ENCODE measurements at regions not wholly inside any gene's neighbourhood (a gene's known extent, or its start where the extent isn't known, plus 50 kb on each side); places are given as distances from the start of the nearest gene placed in this dataset.

DNA sequence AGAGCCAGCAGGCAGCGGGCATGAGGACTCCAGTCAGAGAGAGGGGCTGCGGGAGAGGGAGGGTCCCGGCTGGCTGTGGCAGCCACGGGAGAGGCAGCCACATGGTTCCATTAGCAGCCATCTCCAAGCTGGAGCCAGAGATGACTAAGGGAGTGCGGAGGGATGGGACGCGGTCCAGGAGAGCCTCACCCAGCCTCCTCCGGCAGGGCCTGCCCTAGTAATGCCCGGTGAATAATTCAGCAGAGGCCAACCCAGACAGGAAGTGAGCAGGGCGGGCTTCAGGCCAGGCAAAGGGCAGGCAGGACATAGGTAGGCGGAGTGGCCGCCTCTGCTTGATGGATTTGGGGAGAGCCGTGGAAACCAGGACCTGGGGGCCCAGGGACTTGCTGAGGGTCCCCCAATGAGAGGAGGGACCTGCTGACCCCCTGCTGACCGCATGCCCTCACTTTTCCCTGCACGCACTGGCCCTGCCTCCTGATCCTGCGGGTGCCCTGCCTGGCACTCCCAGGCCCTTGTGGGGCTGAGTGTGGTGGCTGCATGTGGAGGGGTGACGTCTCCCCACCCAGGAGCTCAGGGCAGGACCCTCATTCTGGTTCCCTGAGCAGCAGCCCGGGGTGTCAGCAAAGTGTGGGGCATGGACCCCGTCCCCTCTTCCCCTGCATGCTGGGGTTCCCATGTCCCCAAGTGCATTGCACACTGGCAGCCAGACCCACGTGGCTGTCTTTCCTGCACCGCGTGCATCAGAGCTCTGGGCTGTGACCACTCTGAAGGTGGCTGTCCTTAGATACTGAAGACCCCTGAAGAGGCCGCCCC, 51.8 kb upstream of the SLCO4A1 start:
- intact Hi-C loops (cut with micrococcal nuclease), result no loop called here
- ChIA-PET POLR2A (no interaction called here), RAD21 (ENCODE audit: low non-redundant PET in 1 of 2, low total read pairs in 2 of 2, uncharacterized antibody in 2 of 2, unreplicated experiment in 2 of 2) (no interaction called here), CTCF (no interaction called here)
- Histone ChIP-seq H3K27ac (ENCODE audit: low read depth, low read length) (no peak overlapping the region), H3K36me3 (ENCODE audit: control insufficient read depth in 1 of 2, insufficient read depth in 2 of 2, low read length in 2 of 2) (no peaks in the 10 kb centered on the region), H3K9me2 (ENCODE audit: insufficient read depth) (no peaks in the 10 kb centered on the region), H3K79me2 (ENCODE audit: insufficient read depth, low read length) (no peaks in the 10 kb centered on the region), H3K9me3 (ENCODE audit: control insufficient read depth in 1 of 2, insufficient read depth in 1 of 2, low read depth in 1 of 2, low read length in 2 of 2) (no peaks in the 10 kb centered on the region), H3K4me2 (ENCODE audit: low read length) (peak overlapping the region; percentile 37), H4K20me1 (ENCODE audit: insufficient read depth) (no peaks in the 10 kb centered on the region), H3K4me3 (replicated peaks in 1 of 2; ENCODE audit: low read depth in 1 of 2, low read length in 2 of 2) (peak overlapping the region in 1 of 2 experiments; percentile 4; a peak in 1 of 4 replicates), H3K27me3 (ENCODE audit: insufficient read depth, low read length) (peaks cover 4% of the 10 kb centered on the region; the same call in 1 of the 2 replicates), H3K9ac (ENCODE audit: low read length) (no peak overlapping the region; the same call in 1 of the 2 replicates), H2AFZ (ENCODE audit: low read depth, low read length, poor library complexity, severe bottlenecking) (peak overlapping the region; percentile 16), H3K4me1 (ENCODE audit: control insufficient read depth in 1 of 2, insufficient read depth in 2 of 2, low read length in 2 of 2) (peaks cover 3 to 22% of the 10 kb centered on the region in 2 experiments; a peak in 3 of 4 replicates)
- TF ChIP-seq EZH2 (IDR thresholded peaks at IDR 0.05) (no peak), RAD21 (IDR thresholded peaks at IDR 0.05; ENCODE audit: low read depth) (no peak), EGR1 (IDR thresholded peaks at IDR 0.05; ENCODE audit: low read depth) (no peak), CBX3 (IDR thresholded peaks at IDR 0.05; ENCODE audit: low read depth) (no peak), FOSL1 (IDR thresholded peaks at IDR 0.05; ENCODE audit: low read depth) (no peak)
- TF ChIP-seq, protein P1, sequence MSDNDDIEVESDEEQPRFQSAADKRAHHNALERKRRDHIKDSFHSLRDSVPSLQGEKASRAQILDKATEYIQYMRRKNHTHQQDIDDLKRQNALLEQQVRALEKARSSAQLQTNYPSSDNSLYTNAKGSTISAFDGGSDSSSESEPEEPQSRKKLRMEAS (IDR thresholded peaks at IDR 0.05), result peak; percentile 54; the same call in 1 of the 2 replicates
- TF ChIP-seq, protein P2, sequence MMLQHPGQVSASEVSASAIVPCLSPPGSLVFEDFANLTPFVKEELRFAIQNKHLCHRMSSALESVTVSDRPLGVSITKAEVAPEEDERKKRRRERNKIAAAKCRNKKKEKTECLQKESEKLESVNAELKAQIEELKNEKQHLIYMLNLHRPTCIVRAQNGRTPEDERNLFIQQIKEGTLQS (IDR thresholded peaks at IDR 0.05), result no peak
- BruUV-seq (replicated peaks), result no TSS peak
- DNase-seq (ENCODE audit: low read depth, low spot score), result no peak
- peak; percentile 84 for ATAC-seq

DNA sequence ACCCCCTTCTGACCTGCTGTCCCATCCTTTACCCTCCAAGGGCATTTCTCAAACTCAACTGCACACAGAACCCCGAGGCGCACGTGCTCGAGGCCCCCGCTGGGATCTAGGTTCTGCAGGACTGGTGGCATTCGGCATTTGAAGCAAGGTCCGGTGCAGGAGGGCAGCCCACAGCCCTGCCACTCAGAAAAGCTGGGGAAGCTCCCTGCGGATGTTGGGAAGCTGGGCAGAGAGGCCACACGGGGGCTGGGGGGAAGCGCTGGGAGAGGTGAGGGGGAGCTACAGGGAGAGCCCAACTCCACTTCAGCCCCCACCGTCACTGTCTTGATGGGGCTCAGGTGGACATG, 51.2 kb upstream of the SLCO4A1 start:
- no peak overlapping the region for H3K9ac ChIP-seq (ENCODE audit: low read length)
- no peak for DNase-seq (ENCODE audit: low read depth, low spot score)
- H3K9me2 ChIP-seq (ENCODE audit: insufficient read depth), result no peaks in the 10 kb centered on the region
- RAD21 ChIA-PET (ENCODE audit: low non-redundant PET in 1 of 2, low total read pairs in 2 of 2, uncharacterized antibody in 2 of 2, unreplicated experiment in 2 of 2), result no interaction called here
- H2AFZ ChIP-seq (ENCODE audit: low read depth, low read length, poor library complexity, severe bottlenecking), result no peak overlapping the region
- no peaks in the 10 kb centered on the region for H3K79me2 ChIP-seq (ENCODE audit: insufficient read depth, low read length)
- no peak for ATAC-seq
- no peaks in the 10 kb centered on the region for H3K9me3 ChIP-seq (ENCODE audit: control insufficient read depth in 1 of 2, insufficient read depth in 1 of 2, low read depth in 1 of 2, low read length in 2 of 2)
- CTCF ChIA-PET, result no interaction called here
- peaks cover 4% of the 10 kb centered on the region; the same call in 1 of the 2 replicates for H3K27me3 ChIP-seq (ENCODE audit: insufficient read depth, low read length)
- POLR2A ChIA-PET, result no interaction called here
- no peak overlapping the region for H3K27ac ChIP-seq (ENCODE audit: low read depth, low read length)
- H3K4me3 ChIP-seq (replicated peaks in 1 of 2; ENCODE audit: low read depth in 1 of 2, low read length in 2 of 2), result no peak overlapping the region
- no peak overlapping the region; the same call in 1 of the 2 replicates for H3K4me2 ChIP-seq (ENCODE audit: low read length)
- H4K20me1 ChIP-seq (ENCODE audit: insufficient read depth), result no peaks in the 10 kb centered on the region
- intact Hi-C loops (cut with micrococcal nuclease), result no loop called here
- no TSS peak for BruUV-seq (replicated peaks)
- peaks cover 7 to 28% of the 10 kb centered on the region in 2 experiments; a peak in 3 of 4 replicates for H3K4me1 ChIP-seq (ENCODE audit: control insufficient read depth in 1 of 2, insufficient read depth in 2 of 2, low read length in 2 of 2)
- H3K36me3 ChIP-seq (ENCODE audit: control insufficient read depth in 1 of 2, insufficient read depth in 2 of 2, low read length in 2 of 2), result no peaks in the 10 kb centered on the region
- TF ChIP-seq TCF7L2 (IDR thresholded peaks at IDR 0.05; ENCODE audit: borderline replicate concordance, extremely low read depth, insufficient read depth, insufficient read length) (no peak), ZNF274 (IDR thresholded peaks at IDR 0.05; ENCODE audit: low read depth, low read length) (no peak), RAD21 (IDR thresholded peaks at IDR 0.05; ENCODE audit: low read depth) (no peak), POLR2A (IDR thresholded peaks at IDR 0.05; ENCODE audit: borderline replicate concordance, extremely low read depth, insufficient read depth, insufficient read length) (no peak), SP1 (IDR thresholded peaks at IDR 0.05; ENCODE audit: low read depth) (no peak), EGR1 (IDR thresholded peaks at IDR 0.05; ENCODE audit: low read depth) (no peak), POLR2AphosphoS5 (IDR thresholded peaks at IDR 0.05; ENCODE audit: low read depth, low read length) (no peak)
- TF ChIP-seq, protein P3, sequence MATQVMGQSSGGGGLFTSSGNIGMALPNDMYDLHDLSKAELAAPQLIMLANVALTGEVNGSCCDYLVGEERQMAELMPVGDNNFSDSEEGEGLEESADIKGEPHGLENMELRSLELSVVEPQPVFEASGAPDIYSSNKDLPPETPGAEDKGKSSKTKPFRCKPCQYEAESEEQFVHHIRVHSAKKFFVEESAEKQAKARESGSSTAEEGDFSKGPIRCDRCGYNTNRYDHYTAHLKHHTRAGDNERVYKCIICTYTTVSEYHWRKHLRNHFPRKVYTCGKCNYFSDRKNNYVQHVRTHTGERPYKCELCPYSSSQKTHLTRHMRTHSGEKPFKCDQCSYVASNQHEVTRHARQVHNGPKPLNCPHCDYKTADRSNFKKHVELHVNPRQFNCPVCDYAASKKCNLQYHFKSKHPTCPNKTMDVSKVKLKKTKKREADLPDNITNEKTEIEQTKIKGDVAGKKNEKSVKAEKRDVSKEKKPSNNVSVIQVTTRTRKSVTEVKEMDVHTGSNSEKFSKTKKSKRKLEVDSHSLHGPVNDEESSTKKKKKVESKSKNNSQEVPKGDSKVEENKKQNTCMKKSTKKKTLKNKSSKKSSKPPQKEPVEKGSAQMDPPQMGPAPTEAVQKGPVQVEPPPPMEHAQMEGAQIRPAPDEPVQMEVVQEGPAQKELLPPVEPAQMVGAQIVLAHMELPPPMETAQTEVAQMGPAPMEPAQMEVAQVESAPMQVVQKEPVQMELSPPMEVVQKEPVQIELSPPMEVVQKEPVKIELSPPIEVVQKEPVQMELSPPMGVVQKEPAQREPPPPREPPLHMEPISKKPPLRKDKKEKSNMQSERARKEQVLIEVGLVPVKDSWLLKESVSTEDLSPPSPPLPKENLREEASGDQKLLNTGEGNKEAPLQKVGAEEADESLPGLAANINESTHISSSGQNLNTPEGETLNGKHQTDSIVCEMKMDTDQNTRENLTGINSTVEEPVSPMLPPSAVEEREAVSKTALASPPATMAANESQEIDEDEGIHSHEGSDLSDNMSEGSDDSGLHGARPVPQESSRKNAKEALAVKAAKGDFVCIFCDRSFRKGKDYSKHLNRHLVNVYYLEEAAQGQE (IDR thresholded peaks at IDR 0.05; ENCODE audit: low read depth), result no peak
- TF ChIP-seq, protein P4, sequence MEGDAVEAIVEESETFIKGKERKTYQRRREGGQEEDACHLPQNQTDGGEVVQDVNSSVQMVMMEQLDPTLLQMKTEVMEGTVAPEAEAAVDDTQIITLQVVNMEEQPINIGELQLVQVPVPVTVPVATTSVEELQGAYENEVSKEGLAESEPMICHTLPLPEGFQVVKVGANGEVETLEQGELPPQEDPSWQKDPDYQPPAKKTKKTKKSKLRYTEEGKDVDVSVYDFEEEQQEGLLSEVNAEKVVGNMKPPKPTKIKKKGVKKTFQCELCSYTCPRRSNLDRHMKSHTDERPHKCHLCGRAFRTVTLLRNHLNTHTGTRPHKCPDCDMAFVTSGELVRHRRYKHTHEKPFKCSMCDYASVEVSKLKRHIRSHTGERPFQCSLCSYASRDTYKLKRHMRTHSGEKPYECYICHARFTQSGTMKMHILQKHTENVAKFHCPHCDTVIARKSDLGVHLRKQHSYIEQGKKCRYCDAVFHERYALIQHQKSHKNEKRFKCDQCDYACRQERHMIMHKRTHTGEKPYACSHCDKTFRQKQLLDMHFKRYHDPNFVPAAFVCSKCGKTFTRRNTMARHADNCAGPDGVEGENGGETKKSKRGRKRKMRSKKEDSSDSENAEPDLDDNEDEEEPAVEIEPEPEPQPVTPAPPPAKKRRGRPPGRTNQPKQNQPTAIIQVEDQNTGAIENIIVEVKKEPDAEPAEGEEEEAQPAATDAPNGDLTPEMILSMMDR (IDR thresholded peaks at IDR 0.05 in 2 of 3, conservative IDR thresholded peaks at IDR 0.05 in 1 of 3; ENCODE audit: borderline replicate concordance in 1 of 3, insufficient read depth in 1 of 3, low read depth in 2 of 3, low read length in 2 of 3), result no peak
